Spleen (tissue), 7 donors: ENCODE measurements at regions not wholly inside any gene's neighbourhood (a gene's known extent, or its start where the extent isn't known, plus 50 kb on each side); places are given as distances from the start of the nearest gene placed in this dataset.

Experiments
- CTCF ChIP-seq, 11 experiments: fragments of 200-600 bp in 7 of 11; fragments of 450-650 bp in 4 of 11; sonication (generic) in 4 of 11; IDR thresholded peaks in 8 of 11; conservative IDR thresholded peaks in 3 of 11; 1 replicate in 7 of 11; 2 replicates in 4 of 11; pipeline versions ENCODE4 v1.4.0 to v1.8.0; 2016 to 2021; ENCODE audit warnings: antibody characterized with exemption in 11 of 11, inconsistent platforms in 4 of 11, mild to moderate bottlenecking in 1 of 11
- POLR2A ChIP-seq, 3 donors: fragments of 450-650 bp; IDR thresholded peaks; one replicate each; pipeline ENCODE4 v1.5.1; 2017; ENCODE audit warnings: antibody characterized with exemption in 3 of 3, mild to moderate bottlenecking in 1 of 3
- POLR2AphosphoS5 ChIP-seq, 3 donors: sonication (generic); formaldehyde crosslinking; IDR thresholded peaks; one replicate each; pipeline ENCODE4 v1.5.1; 2017; ENCODE audit warnings: antibody characterized with exemption in 3 of 3
- donor health status: DM: no; HTN: no; CAD: no; lungs with moderate emphysema.
- donor health status: DM: no; HTN: no; CAD: no.
- donor health status: DM: no; HTN: no; CAD: no.

- TF ChIP-seq CTCF (IDR thresholded peaks at IDR 0.05 in 8 of 11, conservative IDR thresholded peaks at IDR 0.05 in 3 of 11) = no peak
- no peak for TF ChIP-seq POLR2A (IDR thresholded peaks at IDR 0.05)
- no peak for TF ChIP-seq POLR2AphosphoS5 (IDR thresholded peaks at IDR 0.05)
Observed at GRCh38 chr4:186831574-186831973, 107.9 kb upstream of the FAT1 start.
